WTC11 (cell line): ENCODE measurements at regions not wholly inside any gene's neighbourhood (a gene's known extent, or its start where the extent isn't known, plus 50 kb on each side); places are given as distances from the start of the nearest gene placed in this dataset.
A peak's percentile ranks its signal among the peaks of the same experiment; 100 is the strongest.
"Not testable (repeated sequence)": the region's sequence is repeated elsewhere in the genome, so short reads cannot be mapped to it uniquely, and the experiment has no call there.

Experiments
- ATAC-seq: fragments of 200-7000 bp; cut with Tn5 transposase; 2 replicates; pipeline ENCODE4 v1.10.0; 2021; ENCODE audit warnings: mild to moderate bottlenecking, moderate library complexity
- CTCF ChIA-PET: fragments of 300-600 bp; sonication (Branson Sonifier 250); formaldehyde crosslinking; loops from one replicate; lab custom pipeline; 2021; ENCODE audit warnings: antibody characterized with exemption; lab: Charles Lee
- POLR2A ChIA-PET: fragments of 350-600 bp; sonication (Branson Sonifier 250); formaldehyde crosslinking; loops from one replicate; lab custom pipeline; 2021; ENCODE audit warnings: antibody characterized with exemption; lab: Charles Lee
- DNase-seq: peaks from one replicate; pipeline ENCODE4 v3.0.0; 2021; ENCODE audit warnings: low spot score
- H3K27ac Mint-ChIP-seq: 2 replicates; pipeline ENCODE4 v1.8.0; 2021; ENCODE audit warnings: mixed read lengths
- H3K27me3 Mint-ChIP-seq: 2 replicates; pipeline ENCODE4 v1.8.0; 2021; ENCODE audit warnings: low read depth, mild to moderate bottlenecking, moderate library complexity, mixed read lengths
- H3K36me3 Mint-ChIP-seq: 2 replicates; pipeline ENCODE4 v1.8.0; 2021; ENCODE audit warnings: mixed read lengths
- H3K4me1 Mint-ChIP-seq: 2 replicates; pipeline ENCODE4 v1.8.0; 2022; ENCODE audit warnings: mixed read lengths
- H3K4me3 Mint-ChIP-seq: 2 replicates; pipeline ENCODE4 v1.8.0; 2021; ENCODE audit warnings: mild to moderate bottlenecking, moderate library complexity, mixed read lengths
- H3K9me3 Mint-ChIP-seq: 2 replicates; pipeline ENCODE4 v1.8.0; 2021; ENCODE audit warnings: mixed read lengths
- AR ChIP-seq: fragments of 250-450 bp; sonication (Bioruptor Pico); IDR thresholded peaks from 2 replicates; pipeline ENCODE4 v1.9.0; 2021; ENCODE audit warnings: mild to moderate bottlenecking
- ARID4B ChIP-seq: sonication (generic); formaldehyde crosslinking; IDR thresholded peaks from 2 replicates; pipeline ENCODE4 v1.8.0; 2023; ENCODE audit warnings: missing genetic modification reagents, mild to moderate bottlenecking, borderline replicate concordance
- ATF1 ChIP-seq: sonication (generic); formaldehyde crosslinking; IDR thresholded peaks from 2 replicates; pipeline ENCODE4 v1.8.1; 2023; ENCODE audit warnings: mild to moderate bottlenecking, moderate library complexity, missing genetic modification reagents
- E2F5 ChIP-seq: sonication (generic); formaldehyde crosslinking; IDR thresholded peaks from 2 replicates; pipeline ENCODE4 v1.8.1; 2022; ENCODE audit warnings: mild to moderate bottlenecking, moderate library complexity, missing genetic modification reagents
- FOXJ3 ChIP-seq: sonication (generic); formaldehyde crosslinking; IDR thresholded peaks from 2 replicates; pipeline ENCODE4 v1.9.0; 2021; ENCODE audit warnings: missing genetic modification reagents, mild to moderate bottlenecking, borderline replicate concordance
- JUN ChIP-seq: sonication (generic); formaldehyde crosslinking; IDR thresholded peaks from 2 replicates; pipeline ENCODE4 v1.8.0; 2023; ENCODE audit warnings: mild to moderate bottlenecking, missing genetic modification reagents
- MXD4 ChIP-seq: fragments of 250-450 bp; sonication (Bioruptor Pico); IDR thresholded peaks from 2 replicates; pipeline ENCODE4 v1.8.0; 2021; ENCODE audit warnings: mild to moderate bottlenecking, moderate library complexity, borderline replicate concordance
- NR1H2 ChIP-seq: sonication (generic); formaldehyde crosslinking; IDR thresholded peaks from 2 replicates; pipeline ENCODE4 v1.9.0; 2021; ENCODE audit warnings: mild to moderate bottlenecking, moderate library complexity, missing genetic modification reagents
- USF1 ChIP-seq: sonication (generic); formaldehyde crosslinking; IDR thresholded peaks from 2 replicates; pipeline ENCODE4 v1.8.0; 2022; ENCODE audit warnings: mild to moderate bottlenecking, missing genetic modification reagents
- ZNF317 ChIP-seq: sonication (generic); formaldehyde crosslinking; IDR thresholded peaks from 2 replicates; pipeline ENCODE4 v1.8.1; 2023; ENCODE audit warnings: low read depth, mild to moderate bottlenecking, moderate library complexity, missing genetic modification reagents, borderline replicate concordance
- ZNF416 ChIP-seq: fragments of 250-450 bp; sonication (Bioruptor Pico); IDR thresholded peaks from 2 replicates; pipeline ENCODE4 v1.9.0; 2021; ENCODE audit warnings: mild to moderate bottlenecking, inconsistent platforms
- TF ChIP-seq, protein P1 (sequence below): fragments of 200-600 bp; IDR thresholded peaks from 2 replicates; pipeline ENCODE4 v1.8.0; 2022; ENCODE audit warnings: antibody characterized with exemption
- TF ChIP-seq, protein P2 (sequence below): fragments of 250-450 bp; sonication (Bioruptor Pico); IDR thresholded peaks from 2 replicates; pipeline ENCODE4 v1.8.0; 2021; ENCODE audit warnings: mild to moderate bottlenecking
- TF ChIP-seq, protein P3 (sequence below): fragments of 250-450 bp; sonication (Bioruptor Pico); IDR thresholded peaks from 2 replicates; pipeline ENCODE4 v2.1.2; 2022; ENCODE audit warnings: mild to moderate bottlenecking, moderate library complexity

DNA sequence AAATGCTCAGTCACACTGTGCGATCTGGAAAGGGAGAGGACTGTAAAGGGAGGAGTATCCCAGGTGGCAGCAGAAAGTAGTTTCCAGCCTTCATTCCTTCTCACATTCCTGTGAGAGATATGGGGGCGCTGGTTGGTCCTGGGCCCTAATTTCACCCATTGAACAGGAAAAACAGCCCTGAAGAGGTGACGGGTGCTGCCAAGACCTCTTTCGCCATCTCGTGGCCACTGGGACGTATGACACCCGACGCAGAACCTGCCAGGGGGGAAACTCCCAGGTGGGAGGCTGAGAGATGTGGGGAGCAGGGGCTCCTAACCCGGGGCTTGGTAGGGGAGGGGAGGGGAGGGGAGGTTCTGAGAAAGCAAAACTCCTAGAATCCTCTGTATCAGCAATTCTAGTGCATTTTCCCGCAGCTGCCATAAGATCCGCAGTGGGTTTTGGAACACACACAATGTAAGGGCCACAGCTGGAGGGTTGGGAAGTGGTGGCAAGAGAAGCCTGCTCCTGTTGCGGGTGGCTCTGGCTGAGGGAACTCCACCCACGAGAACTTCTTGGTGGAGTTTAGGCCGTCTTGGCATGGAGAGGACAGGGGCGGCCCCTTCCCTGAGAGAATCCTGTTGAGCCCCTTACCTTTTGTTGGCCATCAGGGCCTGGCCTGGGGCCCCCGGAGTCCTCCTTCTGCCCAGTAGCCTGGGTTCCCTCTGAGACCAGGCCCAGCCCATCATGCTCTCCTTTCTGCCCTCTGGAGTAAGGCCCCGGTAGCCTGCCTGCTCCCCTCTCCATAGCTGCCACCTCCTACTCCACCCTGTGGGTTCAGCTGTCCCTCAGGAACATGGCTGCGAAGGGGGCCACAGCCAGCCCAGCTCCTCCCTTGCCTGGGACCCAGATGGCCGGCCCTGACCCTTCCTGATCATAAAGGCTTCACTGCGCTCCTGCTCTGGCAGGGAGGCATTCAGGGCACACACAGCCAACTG lies 134.1 kb downstream of the OR13H1 start:
- Mint-ChIP-seq H3K9me3 (no peaks in the 10 kb centered on the region), H3K4me1 (no peaks in the 10 kb centered on the region), H3K27ac (no peak overlapping the region), H3K36me3 (no peaks in the 10 kb centered on the region), H3K4me3 (no peak overlapping the region), H3K27me3 (no peaks in the 10 kb centered on the region)
- ATAC-seq (peak; percentile 84), DNase-seq (peak; percentile 65)
- POLR2A ChIA-PET: no interaction called here
- CTCF ChIA-PET: interaction anchor here (0.7 to 1.2 kb wide), 2 partner anchors 164 to 704 kb away, joined by 3 to 22 read pairs; no protein-coding TSS in a partner anchor
- TF ChIP-seq AR (CRISPR knock-in tag): no peak
- TF ChIP-seq, protein P1, sequence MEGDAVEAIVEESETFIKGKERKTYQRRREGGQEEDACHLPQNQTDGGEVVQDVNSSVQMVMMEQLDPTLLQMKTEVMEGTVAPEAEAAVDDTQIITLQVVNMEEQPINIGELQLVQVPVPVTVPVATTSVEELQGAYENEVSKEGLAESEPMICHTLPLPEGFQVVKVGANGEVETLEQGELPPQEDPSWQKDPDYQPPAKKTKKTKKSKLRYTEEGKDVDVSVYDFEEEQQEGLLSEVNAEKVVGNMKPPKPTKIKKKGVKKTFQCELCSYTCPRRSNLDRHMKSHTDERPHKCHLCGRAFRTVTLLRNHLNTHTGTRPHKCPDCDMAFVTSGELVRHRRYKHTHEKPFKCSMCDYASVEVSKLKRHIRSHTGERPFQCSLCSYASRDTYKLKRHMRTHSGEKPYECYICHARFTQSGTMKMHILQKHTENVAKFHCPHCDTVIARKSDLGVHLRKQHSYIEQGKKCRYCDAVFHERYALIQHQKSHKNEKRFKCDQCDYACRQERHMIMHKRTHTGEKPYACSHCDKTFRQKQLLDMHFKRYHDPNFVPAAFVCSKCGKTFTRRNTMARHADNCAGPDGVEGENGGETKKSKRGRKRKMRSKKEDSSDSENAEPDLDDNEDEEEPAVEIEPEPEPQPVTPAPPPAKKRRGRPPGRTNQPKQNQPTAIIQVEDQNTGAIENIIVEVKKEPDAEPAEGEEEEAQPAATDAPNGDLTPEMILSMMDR: peak; percentile 58

- H3K4me3 Mint-ChIP-seq, DNase-seq, ATAC-seq, H3K27me3 Mint-ChIP-seq, CTCF ChIA-PET, H3K36me3 Mint-ChIP-seq, H3K9me3 Mint-ChIP-seq, H3K27ac Mint-ChIP-seq, H3K4me1 Mint-ChIP-seq: not testable (repeated sequence)
- POLR2A ChIA-PET: interaction anchor here (0.7 kb wide), 1 partner anchor 1569 kb away, joined by 3 read pairs; no protein-coding TSS in a partner anchor
Measured at GRCh38 chrX:131682735-131683134, 138.9 kb downstream of the OR13H1 start.

DNA sequence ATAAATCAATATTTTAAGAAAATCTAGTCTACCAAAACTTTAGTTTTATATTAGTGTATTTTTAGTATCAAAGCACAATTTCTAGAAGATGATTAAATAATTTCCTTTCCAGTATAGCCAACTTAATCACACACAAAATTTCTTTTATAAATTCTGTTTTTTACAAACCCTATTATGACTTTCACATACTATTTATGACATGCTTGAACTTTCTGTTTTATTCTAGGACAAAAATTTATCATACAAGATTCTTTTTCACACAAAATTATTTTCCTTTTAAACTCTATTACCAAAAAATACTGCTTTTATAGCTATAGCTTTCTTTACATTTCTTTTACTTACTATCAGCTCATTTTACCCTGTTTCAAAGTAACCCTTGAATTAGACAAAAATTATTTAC lies 149.5 kb downstream of the OR13H1 start:
- peaks cover 55% of the 10 kb centered on the region for H3K9me3 Mint-ChIP-seq
- ATAC-seq (no peak), DNase-seq (no peak)
- no peaks in the 10 kb centered on the region for H3K4me1 Mint-ChIP-seq
- CTCF ChIA-PET: no interaction called here
- H3K4me3 Mint-ChIP-seq: no peak overlapping the region
- no peaks in the 10 kb centered on the region; the same call in 1 of the 2 replicates for H3K27me3 Mint-ChIP-seq
- POLR2A ChIA-PET: no interaction called here
- peaks cover 88% of the 10 kb centered on the region for H3K36me3 Mint-ChIP-seq
- no peak overlapping the region for H3K27ac Mint-ChIP-seq
- TF ChIP-seq JUN (CRISPR knock-in tag) (no peak), ZNF416 (CRISPR knock-in tag) (no peak), MXD4 (CRISPR knock-in tag) (no peak), E2F5 (CRISPR knock-in tag) (no peak), ARID4B (CRISPR knock-in tag) (no peak), USF1 (CRISPR knock-in tag) (no peak), NR1H2 (CRISPR knock-in tag) (no peak), ZNF317 (CRISPR knock-in tag) (no peak), ATF1 (CRISPR knock-in tag) (no peak), FOXJ3 (CRISPR knock-in tag) (no peak)
- TF ChIP-seq, protein P2, sequence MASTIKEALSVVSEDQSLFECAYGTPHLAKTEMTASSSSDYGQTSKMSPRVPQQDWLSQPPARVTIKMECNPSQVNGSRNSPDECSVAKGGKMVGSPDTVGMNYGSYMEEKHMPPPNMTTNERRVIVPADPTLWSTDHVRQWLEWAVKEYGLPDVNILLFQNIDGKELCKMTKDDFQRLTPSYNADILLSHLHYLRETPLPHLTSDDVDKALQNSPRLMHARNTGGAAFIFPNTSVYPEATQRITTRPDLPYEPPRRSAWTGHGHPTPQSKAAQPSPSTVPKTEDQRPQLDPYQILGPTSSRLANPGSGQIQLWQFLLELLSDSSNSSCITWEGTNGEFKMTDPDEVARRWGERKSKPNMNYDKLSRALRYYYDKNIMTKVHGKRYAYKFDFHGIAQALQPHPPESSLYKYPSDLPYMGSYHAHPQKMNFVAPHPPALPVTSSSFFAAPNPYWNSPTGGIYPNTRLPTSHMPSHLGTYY (CRISPR knock-in tag): no peak
- TF ChIP-seq, protein P3, sequence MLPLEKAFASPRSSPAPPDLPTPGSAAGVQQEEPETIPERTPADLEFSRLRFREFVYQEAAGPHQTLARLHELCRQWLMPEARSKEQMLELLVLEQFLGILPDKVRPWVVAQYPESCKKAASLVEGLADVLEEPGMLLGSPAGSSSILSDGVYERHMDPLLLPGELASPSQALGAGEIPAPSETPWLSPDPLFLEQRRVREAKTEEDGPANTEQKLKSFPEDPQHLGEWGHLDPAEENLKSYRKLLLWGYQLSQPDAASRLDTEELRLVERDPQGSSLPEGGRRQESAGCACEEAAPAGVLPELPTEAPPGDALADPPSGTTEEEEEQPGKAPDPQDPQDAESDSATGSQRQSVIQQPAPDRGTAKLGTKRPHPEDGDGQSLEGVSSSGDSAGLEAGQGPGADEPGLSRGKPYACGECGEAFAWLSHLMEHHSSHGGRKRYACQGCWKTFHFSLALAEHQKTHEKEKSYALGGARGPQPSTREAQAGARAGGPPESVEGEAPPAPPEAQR (CRISPR knock-in tag): no peak
